A549 (cell line): ENCODE measurements at regions not wholly inside any gene's neighbourhood (a gene's known extent, or its start where the extent isn't known, plus 50 kb on each side); places are given as distances from the start of the nearest gene placed in this dataset.
"Not testable (repeated sequence)": the region's sequence is repeated elsewhere in the genome, so short reads cannot be mapped to it uniquely, and the experiment has no call there.

Source experiments
- ATAC-seq, 2 experiments: fragments of 200-7000 bp in 1 of 2; fragments of >200 bp in 1 of 2; cut with Nextera tagmentation in 1 of 2; cut with Tn5 transposase in 1 of 2; 3 replicates each; pipeline versions ENCODE4 v1.8.0 to v1.9.1; 2018 to 2020; ENCODE audit warnings: mild to moderate bottlenecking in 1 of 2, moderate library complexity in 1 of 2
- CTCF ChIA-PET: fragments of 300-600 bp; sonication (Branson Sonifier 250); formaldehyde crosslinking; extraction: SDS; loops from one replicate; lab custom pipeline; 2021; ENCODE audit warnings: antibody characterized with exemption, inconsistent platforms; lab: Yijun Ruan, JAX
- POLR2A ChIA-PET: fragments of 350-600 bp; formaldehyde crosslinking; extraction: SDS; loops from one replicate; lab custom pipeline; 2021; ENCODE audit warnings: antibody characterized with exemption, inconsistent platforms; lab: Yijun Ruan, JAX
- DNase-seq, 2 experiments: peaks; one replicate each; pipeline versions ENCODE4 v3.0.0 to v3.0.0-alpha.2; 2011 to 2016; ENCODE audit warnings: low read depth in 1 of 2, low spot score in 1 of 2
- FAIRE-seq: peaks from 2 replicates; lab custom pipeline; 2011; peaks lifted over from hg19 to GRCh38; lab: Jason Lieb, UNC
- H3K27ac ChIP-seq, 2 experiments: fragments of >200 bp; sonication (Bioruptor Twin); formaldehyde crosslinking; 3 replicates each; pipeline ENCODE4 v1.5.1; 2016 to 2017
- H3K4me1 ChIP-seq: fragments of >200 bp; sonication (Bioruptor Twin); formaldehyde crosslinking; 3 replicates; pipeline ENCODE4 v1.6.1; 2016
- H3K4me2 ChIP-seq: fragments of >200 bp; sonication (Bioruptor Twin); formaldehyde crosslinking; 3 replicates; pipeline ENCODE4 v1.6.1; 2016
- H3K4me3 ChIP-seq: fragments of >200 bp; sonication (Bioruptor Twin); formaldehyde crosslinking; 3 replicates; pipeline ENCODE4 v1.5.1; 2016
- H3K9me3 ChIP-seq: fragments of >200 bp; sonication (Bioruptor Twin); formaldehyde crosslinking; 3 replicates; pipeline ENCODE4 v1.6.1; 2016
- CBX2 ChIP-seq: fragments of 200-600 bp; sonication (generic); IDR thresholded peaks from 2 replicates; pipeline ENCODE4 v1.6.1; 2016; ENCODE audit warnings: low read depth, mild to moderate bottlenecking, borderline replicate concordance
- CEBPB ChIP-seq, 2 experiments: fragments of >200 bp in 1 of 2; sonication (Bioruptor Twin) in 1 of 2; formaldehyde crosslinking in 1 of 2; IDR thresholded peaks; 2 replicates each; pipeline ENCODE4 v1.6.1; 2012 to 2016
- JUN ChIP-seq, 2 experiments: fragments of >200 bp; sonication (Bioruptor Twin); formaldehyde crosslinking; IDR thresholded peaks; 2 replicates in 1 of 2; 3 replicates in 1 of 2; pipeline ENCODE4 v1.6.1; 2016 to 2017
- JUNB ChIP-seq: fragments of >200 bp; sonication (Bioruptor Twin); formaldehyde crosslinking; IDR thresholded peaks from 2 replicates; pipeline ENCODE4 v1.6.1; 2016
- KDM5A ChIP-seq: fragments of 200-600 bp; sonication (generic); IDR thresholded peaks from 2 replicates; pipeline ENCODE4 v1.6.1; 2016; ENCODE audit warnings: antibody characterized with exemption, mild to moderate bottlenecking
- NR3C1 ChIP-seq: fragments of >200 bp; sonication (Bioruptor Twin); formaldehyde crosslinking; IDR thresholded peaks from 3 replicates; pipeline ENCODE4 v1.6.1; 2017
- RAD21 ChIP-seq, 2 experiments: fragments of >200 bp in 1 of 2; sonication (Bioruptor Twin) in 1 of 2; formaldehyde crosslinking in 1 of 2; IDR thresholded peaks in 1 of 2; conservative IDR thresholded peaks in 1 of 2; 2 replicates in 1 of 2; 3 replicates in 1 of 2; pipeline ENCODE4 v1.6.1; 2012 to 2018; ENCODE audit warnings: inconsistent platforms in 1 of 2
- RCOR1 ChIP-seq: fragments of 150-350 bp; IDR thresholded peaks from 2 replicates; pipeline ENCODE4 v1.6.1; 2014; ENCODE audit warnings: antibody characterized with exemption, low read length, low read depth
- SMC3 ChIP-seq: fragments of >200 bp; sonication (Bioruptor Twin); formaldehyde crosslinking; IDR thresholded peaks from 3 replicates; pipeline ENCODE4 v1.6.1; 2018; ENCODE audit warnings: inconsistent platforms
- SREBF2 ChIP-seq: fragments of 450-650 bp; IDR thresholded peaks from 2 replicates; pipeline ENCODE4 v1.6.1; 2014; ENCODE audit warnings: mild to moderate bottlenecking, moderate library complexity
- ZFP36 ChIP-seq: fragments of 450-650 bp; IDR thresholded peaks from 2 replicates; pipeline ENCODE4 v1.6.1; 2014; ENCODE audit warnings: borderline replicate concordance; ENCODE audit not compliant: partially characterized antibody
- WGBS: methylation state at CpG from one replicate; pipeline ENCODE4 v1.1.6; 2017; ENCODE audit errors: missing lambda C conversion rate; 5-methylcytosine and 5-hydroxymethylcytosine counted together
- TF ChIP-seq, protein P1 (sequence below): IDR thresholded peaks from 2 replicates; pipeline ENCODE4 v1.6.1; 2012
- TF ChIP-seq, protein P2 (sequence below): fragments of >200 bp; sonication (Bioruptor Twin); formaldehyde crosslinking; IDR thresholded peaks from 2 replicates; pipeline ENCODE4 v1.6.1; 2016
- TF ChIP-seq, protein P3 (sequence below): fragments of >200 bp; sonication (Bioruptor Twin); formaldehyde crosslinking; IDR thresholded peaks from 3 replicates; pipeline ENCODE4 v1.6.1; 2016
- TF ChIP-seq, protein P4 (sequence below): fragments of >200 bp; sonication (Bioruptor Twin); formaldehyde crosslinking; IDR thresholded peaks from 3 replicates; pipeline ENCODE4 v1.5.1; 2016
- TF ChIP-seq, protein P5 (sequence below): IDR thresholded peaks from 2 replicates; pipeline ENCODE4 v1.6.1; 2012; ENCODE audit warnings: low read depth, borderline replicate concordance

DNA sequence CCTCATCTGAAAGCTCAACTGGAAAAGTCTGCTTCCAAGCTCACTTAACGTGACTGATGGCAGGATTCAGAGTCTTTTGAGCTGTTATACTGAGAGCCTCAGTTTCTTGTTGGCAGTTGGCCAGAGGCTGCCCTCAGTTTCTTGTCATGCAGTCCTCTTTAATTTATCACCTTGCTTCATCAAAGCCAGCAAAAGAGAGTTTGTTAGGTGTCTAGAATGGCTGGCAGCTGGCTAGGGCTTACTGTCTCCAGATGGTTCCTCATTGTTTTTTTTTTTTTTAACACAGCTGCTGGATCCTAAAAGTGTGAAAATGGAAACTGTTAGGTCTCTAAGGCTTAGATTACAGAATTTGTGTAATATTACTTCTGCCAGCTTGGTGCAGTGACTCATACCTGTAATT lies 310.6 kb downstream of the PDCD6IP start:
- H3K9me3 ChIP-seq: no peaks in the 10 kb centered on the region
- DNase-seq (no peak), FAIRE-seq (no peak), ATAC-seq (no peak)
- H3K4me1 ChIP-seq: no peaks in the 10 kb centered on the region
- 71% methylated on average over 1 of the region's 1 CpG for WGBS
- H3K4me2 ChIP-seq: no peak overlapping the region
- H3K4me3 ChIP-seq: no peak overlapping the region
- H3K27ac ChIP-seq: no peak overlapping the region
- TF ChIP-seq RCOR1 (no peak), CBX2 (no peak)
- POLR2A ChIA-PET: no interaction called here
- CTCF ChIA-PET: interaction anchor here (1.4 kb wide), 1 partner anchor 21 kb away, joined by 3 read pairs; no protein-coding TSS in a partner anchor

DNA sequence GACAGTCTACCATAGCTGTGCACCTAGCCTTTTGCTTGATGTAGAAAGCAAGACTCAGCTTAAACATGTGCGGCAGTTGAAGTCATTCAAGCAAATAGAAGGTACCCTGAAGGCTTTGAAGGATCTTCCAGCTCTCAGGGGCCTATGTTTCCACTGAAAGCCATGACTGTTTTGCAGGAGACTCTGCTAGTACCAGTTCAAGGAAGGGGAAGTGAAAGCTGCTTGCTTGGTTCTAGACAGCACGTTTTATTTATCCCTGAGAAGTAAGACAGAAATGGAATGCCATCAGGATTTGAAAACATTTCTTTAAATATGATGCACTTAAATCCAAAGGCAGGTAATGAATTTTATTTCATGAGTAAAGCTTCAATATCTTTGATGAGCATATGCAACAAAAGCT lies 311.4 kb downstream of the PDCD6IP start:
- no peak overlapping the region for H3K4me2 ChIP-seq
- DNase-seq (no peak), FAIRE-seq (no peak), ATAC-seq (no peak)
- POLR2A ChIA-PET: no interaction called here
- CTCF ChIA-PET: no interaction called here
- no peak overlapping the region for H3K27ac ChIP-seq
- no peak overlapping the region for H3K4me3 ChIP-seq
- TF ChIP-seq, protein P1, sequence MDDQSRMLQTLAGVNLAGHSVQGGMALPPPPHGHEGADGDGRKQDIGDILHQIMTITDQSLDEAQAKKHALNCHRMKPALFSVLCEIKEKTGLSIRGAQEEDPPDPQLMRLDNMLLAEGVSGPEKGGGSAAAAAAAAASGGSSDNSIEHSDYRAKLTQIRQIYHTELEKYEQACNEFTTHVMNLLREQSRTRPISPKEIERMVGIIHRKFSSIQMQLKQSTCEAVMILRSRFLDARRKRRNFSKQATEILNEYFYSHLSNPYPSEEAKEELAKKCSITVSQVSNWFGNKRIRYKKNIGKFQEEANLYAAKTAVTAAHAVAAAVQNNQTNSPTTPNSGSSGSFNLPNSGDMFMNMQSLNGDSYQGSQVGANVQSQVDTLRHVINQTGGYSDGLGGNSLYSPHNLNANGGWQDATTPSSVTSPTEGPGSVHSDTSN: no peak
- TF ChIP-seq ZFP36 (no peak), JUN (IDR thresholded peaks at IDR 0.05) (no peak), SMC3 (no peak), JUNB (no peak), RAD21 (conservative IDR thresholded peaks at IDR 0.05 in 1 of 2, IDR thresholded peaks at IDR 0.05 in 1 of 2) (no peak), SREBF2 (no peak), CEBPB (IDR thresholded peaks at IDR 0.05) (no peak), KDM5A (no peak), NR3C1 (no peak)
- TF ChIP-seq, protein P2, sequence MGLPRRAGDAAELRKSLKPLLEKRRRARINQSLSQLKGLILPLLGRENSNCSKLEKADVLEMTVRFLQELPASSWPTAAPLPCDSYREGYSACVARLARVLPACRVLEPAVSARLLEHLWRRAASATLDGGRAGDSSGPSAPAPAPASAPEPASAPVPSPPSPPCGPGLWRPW: no peak
- TF ChIP-seq, protein P3, sequence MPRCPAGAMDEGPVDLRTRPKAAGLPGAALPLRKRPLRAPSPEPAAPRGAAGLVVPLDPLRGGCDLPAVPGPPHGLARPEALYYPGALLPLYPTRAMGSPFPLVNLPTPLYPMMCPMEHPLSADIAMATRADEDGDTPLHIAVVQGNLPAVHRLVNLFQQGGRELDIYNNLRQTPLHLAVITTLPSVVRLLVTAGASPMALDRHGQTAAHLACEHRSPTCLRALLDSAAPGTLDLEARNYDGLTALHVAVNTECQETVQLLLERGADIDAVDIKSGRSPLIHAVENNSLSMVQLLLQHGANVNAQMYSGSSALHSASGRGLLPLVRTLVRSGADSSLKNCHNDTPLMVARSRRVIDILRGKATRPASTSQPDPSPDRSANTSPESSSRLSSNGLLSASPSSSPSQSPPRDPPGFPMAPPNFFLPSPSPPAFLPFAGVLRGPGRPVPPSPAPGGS: no peak
- TF ChIP-seq, protein P4, sequence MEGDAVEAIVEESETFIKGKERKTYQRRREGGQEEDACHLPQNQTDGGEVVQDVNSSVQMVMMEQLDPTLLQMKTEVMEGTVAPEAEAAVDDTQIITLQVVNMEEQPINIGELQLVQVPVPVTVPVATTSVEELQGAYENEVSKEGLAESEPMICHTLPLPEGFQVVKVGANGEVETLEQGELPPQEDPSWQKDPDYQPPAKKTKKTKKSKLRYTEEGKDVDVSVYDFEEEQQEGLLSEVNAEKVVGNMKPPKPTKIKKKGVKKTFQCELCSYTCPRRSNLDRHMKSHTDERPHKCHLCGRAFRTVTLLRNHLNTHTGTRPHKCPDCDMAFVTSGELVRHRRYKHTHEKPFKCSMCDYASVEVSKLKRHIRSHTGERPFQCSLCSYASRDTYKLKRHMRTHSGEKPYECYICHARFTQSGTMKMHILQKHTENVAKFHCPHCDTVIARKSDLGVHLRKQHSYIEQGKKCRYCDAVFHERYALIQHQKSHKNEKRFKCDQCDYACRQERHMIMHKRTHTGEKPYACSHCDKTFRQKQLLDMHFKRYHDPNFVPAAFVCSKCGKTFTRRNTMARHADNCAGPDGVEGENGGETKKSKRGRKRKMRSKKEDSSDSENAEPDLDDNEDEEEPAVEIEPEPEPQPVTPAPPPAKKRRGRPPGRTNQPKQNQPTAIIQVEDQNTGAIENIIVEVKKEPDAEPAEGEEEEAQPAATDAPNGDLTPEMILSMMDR: no peak
- H3K4me1 ChIP-seq: no peaks in the 10 kb centered on the region
- WGBS: 76% methylated on average over 2 of the region's 2 CpGs
- H3K9me3 ChIP-seq: no peaks in the 10 kb centered on the region

DNA sequence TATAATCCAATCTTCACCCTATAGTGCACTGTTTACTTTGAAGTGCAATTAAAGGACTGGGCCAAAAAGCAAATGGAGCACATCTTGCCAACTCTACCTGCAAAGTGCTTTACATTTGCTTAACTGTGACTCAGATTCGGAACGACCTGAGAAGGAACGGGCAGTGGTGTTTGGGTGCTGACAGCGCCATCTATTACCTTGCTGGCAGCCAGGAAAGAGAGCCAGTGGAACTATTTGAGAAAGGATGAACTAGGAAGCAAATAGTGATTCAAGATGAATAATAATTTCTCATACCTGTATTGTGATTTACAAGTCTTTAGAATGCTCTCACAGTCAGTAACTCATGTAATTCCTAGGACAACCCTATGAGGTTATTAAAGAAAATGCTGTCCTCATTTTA lies 312.9 kb downstream of the PDCD6IP start:
- no peak overlapping the region for H3K27ac ChIP-seq
- TF ChIP-seq, protein P5, sequence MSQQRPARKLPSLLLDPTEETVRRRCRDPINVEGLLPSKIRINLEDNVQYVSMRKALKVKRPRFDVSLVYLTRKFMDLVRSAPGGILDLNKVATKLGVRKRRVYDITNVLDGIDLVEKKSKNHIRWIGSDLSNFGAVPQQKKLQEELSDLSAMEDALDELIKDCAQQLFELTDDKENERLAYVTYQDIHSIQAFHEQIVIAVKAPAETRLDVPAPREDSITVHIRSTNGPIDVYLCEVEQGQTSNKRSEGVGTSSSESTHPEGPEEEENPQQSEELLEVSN: no peak
- no peaks in the 10 kb centered on the region for H3K9me3 ChIP-seq
- ATAC-seq: no peak; a peak in 1 of 6 replicates
- DNase-seq: no peak
- no peaks in the 10 kb centered on the region for H3K4me1 ChIP-seq
- CTCF ChIA-PET: no interaction called here
- no peak overlapping the region for H3K4me3 ChIP-seq
- POLR2A ChIA-PET: no interaction called here
- no peak overlapping the region for H3K4me2 ChIP-seq
- WGBS: 49% methylated on average over 4 of the region's 4 CpGs
- FAIRE-seq: no peak

DNA sequence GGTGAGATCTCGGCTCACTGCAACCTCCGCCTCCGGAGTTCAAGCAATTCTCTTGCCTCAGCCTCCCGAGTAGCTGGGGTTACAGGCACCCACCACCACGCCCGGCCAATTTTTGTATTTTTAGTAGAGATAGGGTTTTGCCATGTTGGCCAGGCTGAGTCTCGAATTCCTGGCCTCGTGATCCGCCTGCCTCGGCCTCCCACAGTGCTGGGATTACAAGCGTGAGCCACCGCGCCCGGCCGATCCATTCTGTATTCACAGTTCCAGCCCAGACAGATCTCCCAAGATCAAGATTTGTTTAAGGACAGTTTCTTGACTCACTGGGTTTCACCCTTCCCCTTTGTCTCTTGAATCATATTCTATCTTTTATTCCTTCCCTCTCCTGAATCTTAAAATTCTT lies 313.8 kb downstream of the PDCD6IP start:
- H3K4me1 ChIP-seq, POLR2A ChIA-PET, H3K9me3 ChIP-seq, H3K4me3 ChIP-seq, H3K4me2 ChIP-seq, H3K27ac ChIP-seq, CTCF ChIA-PET, ATAC-seq, DNase-seq, FAIRE-seq: not testable (repeated sequence)
- WGBS: 90% methylated on average over 14 of the region's 15 CpGs
